GM18951 (cell line): ENCODE measurements at regions not wholly inside any gene's neighbourhood (a gene's known extent, or its start where the extent isn't known, plus 50 kb on each side); places are given as distances from the start of the nearest gene placed in this dataset.

Source experiments
- POLR2A ChIP-seq: IDR thresholded peaks from 4 replicates; pipeline ENCODE4 v1.6.1; 2011; ENCODE audit warnings: mild to moderate bottlenecking; ENCODE audit not compliant: insufficient read length, insufficient read depth; ENCODE audit errors: extremely low read depth
- in situ Hi-C: fragments of 300-500 bp; cut with MboI; formaldehyde crosslinking; loops from one replicate; pipeline ENCODE4 v1.12.0; 2022; ENCODE audit warnings: low sequenced_read_pairs, mixed read lengths, inconsistent platforms; ENCODE audit not compliant: unreplicated experiment

DNA sequence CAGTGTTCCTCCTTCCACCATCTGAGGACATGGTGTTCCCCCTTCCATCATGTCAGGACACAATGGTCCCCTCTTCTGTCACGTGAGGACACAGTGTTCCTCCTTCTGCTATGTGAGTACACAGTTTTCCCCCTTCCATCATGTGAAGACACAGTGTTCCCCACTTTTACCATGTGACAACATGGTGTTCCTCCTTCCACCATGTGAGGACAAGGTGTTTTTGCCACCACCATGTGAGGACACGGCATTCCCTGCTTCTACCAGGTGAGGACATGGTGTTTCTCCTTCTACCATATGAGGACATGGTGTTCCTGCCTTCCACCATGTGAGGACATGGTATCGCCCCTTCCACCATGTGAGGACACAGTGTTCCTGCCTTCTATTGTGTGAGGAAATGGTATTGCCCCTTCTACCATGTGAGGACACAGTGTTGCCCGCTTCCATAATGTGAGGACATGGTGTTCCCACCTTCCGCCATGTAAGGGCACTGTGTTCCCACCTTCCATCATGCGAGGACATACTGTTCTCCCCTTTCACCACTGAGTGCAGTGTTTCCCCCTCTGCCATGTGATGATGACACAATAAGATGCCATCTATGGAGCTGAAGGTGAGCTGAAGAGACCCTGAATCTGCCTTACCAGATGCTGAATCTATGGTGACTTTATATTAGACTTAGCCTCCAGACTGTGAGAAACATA lies 132.3 kb downstream of the FCRL5 start:
- TF ChIP-seq POLR2A: no peak
- in situ Hi-C loops: no loop called here

GRCh38 chr1:157418659-157419058 lies 133.7 kb downstream of the FCRL5 start:
- in situ Hi-C loops: no loop called here
- no peak for TF ChIP-seq POLR2A

GRCh38 chr1:157418231-157418630 lies 134.1 kb downstream of the FCRL5 start:
- TF ChIP-seq POLR2A: no peak
- in situ Hi-C loops: no loop called here

DNA sequence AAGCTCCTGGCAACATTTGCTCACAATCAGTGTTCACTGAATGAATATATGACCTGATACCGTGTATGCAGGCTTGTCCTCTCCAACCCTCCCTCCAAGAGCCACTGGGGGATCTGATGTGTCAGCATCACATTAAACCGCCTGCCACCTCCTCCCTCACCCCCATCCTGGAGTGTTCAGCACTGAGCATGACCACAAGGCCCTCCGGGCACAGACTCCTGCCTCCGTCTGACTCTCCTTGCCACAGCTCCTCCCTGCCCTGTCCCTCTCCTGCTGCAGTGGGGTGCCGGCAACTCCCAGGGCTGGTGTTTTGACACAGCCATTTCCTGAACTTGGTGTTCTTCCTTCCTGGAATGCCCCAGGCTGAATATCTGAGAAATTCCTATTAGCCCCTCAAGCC lies 136.7 kb downstream of the FCRL5 start:
- TF ChIP-seq POLR2A: no peak
- in situ Hi-C loops: no loop called here

GRCh38 chr1:157412308-157412707 lies 140.0 kb downstream of the FCRL5 start:
- in situ Hi-C loops: no loop called here

DNA sequence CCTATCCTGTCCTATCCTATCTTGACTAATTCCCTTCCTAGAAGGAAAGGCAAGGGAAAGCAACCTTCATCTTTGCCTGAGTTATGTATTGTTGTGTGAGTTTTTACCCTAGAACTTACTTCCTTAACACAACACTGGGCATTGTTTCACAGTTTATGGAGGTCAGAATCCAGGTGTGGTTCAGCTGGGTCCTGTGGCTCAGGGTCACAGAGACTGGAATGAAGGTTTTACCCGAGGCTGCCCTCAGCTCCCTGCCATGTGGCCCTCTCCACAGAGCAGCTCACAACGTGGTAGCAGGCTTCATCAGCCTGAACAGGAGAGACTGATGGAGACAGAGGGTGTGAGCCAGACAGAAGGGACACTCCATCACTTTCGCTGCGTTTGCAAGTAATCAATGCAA lies 140.5 kb downstream of the FCRL5 start:
- TF ChIP-seq POLR2A: no peak
- in situ Hi-C loops: no loop called here

More at GRCh38 chr1:157412308-157412707, 140.0 kb downstream of the FCRL5 start:
- TF ChIP-seq POLR2A: no peak

GRCh38 chr1:157411064-157411463 lies 141.3 kb downstream of the FCRL5 start:
- in situ Hi-C loops: no loop called here
- TF ChIP-seq POLR2A: no peak

DNA sequence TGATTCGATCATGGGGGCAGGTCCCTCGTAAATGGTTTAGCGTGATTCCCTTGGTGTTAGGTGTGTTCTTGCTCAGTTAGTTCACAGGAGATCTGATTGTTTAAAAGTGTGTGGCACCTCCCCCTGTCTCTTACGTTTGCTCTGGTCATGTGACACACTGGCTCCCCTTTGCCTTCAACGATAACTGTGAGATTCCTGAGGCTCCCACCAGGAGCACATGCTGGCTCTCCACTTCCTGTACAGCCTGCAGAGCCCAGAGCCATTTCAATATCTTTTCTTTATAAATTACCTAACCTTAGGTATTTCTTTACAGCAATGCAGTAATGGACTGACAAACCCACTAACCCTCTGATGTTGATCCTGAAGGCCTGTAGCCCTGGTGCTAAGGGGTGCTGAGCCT lies 141.9 kb downstream of the FCRL5 start:
- in situ Hi-C loops: no loop called here
- no peak for TF ChIP-seq POLR2A

GRCh38 chr1:157409927-157410326 lies 142.4 kb downstream of the FCRL5 start:
- in situ Hi-C loops: no loop called here
- TF ChIP-seq POLR2A: no peak

DNA sequence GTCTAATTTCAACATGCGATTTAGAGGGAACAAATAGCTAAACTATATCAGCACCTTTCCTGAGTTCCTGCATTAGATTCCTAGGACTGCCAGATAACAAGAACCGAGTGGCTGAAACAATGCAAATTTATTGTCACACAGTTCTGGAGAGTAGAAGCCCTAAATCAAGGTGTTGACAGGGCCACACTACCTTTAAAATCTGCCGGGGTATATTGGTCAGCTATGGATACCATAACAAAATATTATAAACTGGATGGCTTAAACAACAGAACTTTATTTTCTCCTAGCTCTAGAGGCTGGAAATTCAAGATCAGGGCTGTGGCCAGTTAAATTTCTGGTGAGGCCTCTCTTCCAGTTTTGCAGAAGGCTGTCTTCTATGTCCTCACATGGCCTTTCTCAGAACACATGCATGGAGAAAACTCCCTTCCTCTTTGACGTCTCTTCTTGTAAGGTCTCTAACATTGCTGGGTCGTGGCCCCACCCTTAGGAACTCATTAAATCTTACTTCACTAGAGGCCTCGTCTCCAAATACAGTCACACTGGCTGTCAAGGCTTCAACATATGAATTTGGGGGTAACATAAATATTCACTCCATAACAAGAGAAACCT lies 144.3 kb downstream of the FCRL5 start:
- in situ Hi-C loops: no loop called here
- TF ChIP-seq POLR2A: no peak

- in situ Hi-C loops: no loop called here
- no peak for TF ChIP-seq POLR2A
Observed at GRCh38 chr1:157407367-157407766, 144.9 kb downstream of the FCRL5 start.

- in situ Hi-C loops: no loop called here
- TF ChIP-seq POLR2A: no peak
Observed at GRCh38 chr1:157405662-157406061, 146.7 kb downstream of the FCRL5 start.

DNA sequence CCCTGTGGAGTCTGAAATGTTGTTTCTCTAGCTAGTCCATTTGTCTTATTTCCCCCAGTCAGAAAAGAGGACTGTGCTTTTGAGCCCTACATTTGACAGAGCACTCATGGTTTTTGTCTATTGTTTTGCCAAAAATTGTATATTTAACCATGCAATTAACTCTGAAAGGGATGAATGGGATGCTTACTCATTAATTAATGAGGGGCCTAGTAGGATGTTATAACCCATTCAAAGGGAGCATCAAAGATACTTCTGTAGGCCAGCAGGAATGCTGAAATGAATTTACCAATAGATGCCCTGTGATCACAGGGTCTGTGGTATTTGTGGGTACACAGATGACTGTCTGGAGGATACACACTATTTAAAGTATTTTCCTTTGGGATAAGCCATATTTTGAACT lies 147.7 kb downstream of the FCRL5 start:
- in situ Hi-C loops: no loop called here
- TF ChIP-seq POLR2A: no peak

- in situ Hi-C loops: no loop called here
- TF ChIP-seq POLR2A: no peak
Observed at GRCh38 chr1:157404063-157404501, 148.2 kb downstream of the FCRL5 start.
